Astrocyte (in vitro differentiated cells and primary cell): ENCODE measurements at regions not wholly inside any gene's neighbourhood (a gene's known extent, or its start where the extent isn't known, plus 50 kb on each side); places are given as distances from the start of the nearest gene placed in this dataset.

Source experiments
- DNase-seq: peaks from one replicate; pipeline ENCODE4 v3.0.0-alpha.2; 2010; ENCODE audit warnings: low read depth
- FAIRE-seq: peaks from 2 replicates; lab custom pipeline; 2011; peaks lifted over from hg19 to GRCh38; lab: Jason Lieb, UNC
- H2AFZ ChIP-seq: 2 replicates; pipeline ENCODE4 v1.6.0; 2012; ENCODE audit warnings: low read depth, low read length, inconsistent platforms
- H3K27ac ChIP-seq: 2 replicates; pipeline ENCODE4 v1.5.1; 2011; ENCODE audit warnings: low read depth, low read length, inconsistent platforms
- H3K27me3 ChIP-seq: 2 replicates; pipeline ENCODE4 v1.6.0; 2011; ENCODE audit warnings: low read length, inconsistent platforms; ENCODE audit not compliant: insufficient read depth
- H3K36me3 ChIP-seq: 2 replicates; pipeline ENCODE4 v1.5.1; 2011; ENCODE audit warnings: low read length, inconsistent platforms; ENCODE audit not compliant: insufficient read depth
- H3K4me1 ChIP-seq: 2 replicates; pipeline ENCODE4 v1.5.1; 2011; ENCODE audit warnings: low read length, inconsistent platforms; ENCODE audit not compliant: insufficient read depth
- H3K4me2 ChIP-seq: 2 replicates; pipeline ENCODE4 v1.6.0; 2012; ENCODE audit warnings: low read length, inconsistent platforms
- H3K4me3 ChIP-seq: 2 replicates; pipeline ENCODE4 v1.5.1; 2011; ENCODE audit warnings: low read depth, mild to moderate bottlenecking, low read length, inconsistent platforms; ENCODE audit not compliant: insufficient read depth
- H3K79me2 ChIP-seq: 2 replicates; pipeline ENCODE4 v1.6.0; 2012; ENCODE audit warnings: mild to moderate bottlenecking, low read length, inconsistent platforms; ENCODE audit not compliant: insufficient read depth
- H3K9ac ChIP-seq: 2 replicates; pipeline ENCODE4 v1.6.0; 2012; ENCODE audit warnings: mild to moderate bottlenecking, low read length, inconsistent platforms
- H3K9me3 ChIP-seq: 2 replicates; pipeline ENCODE4 v1.5.1; 2012; ENCODE audit warnings: low read depth, mild to moderate bottlenecking, low read length, inconsistent platforms; ENCODE audit not compliant: insufficient read depth
- H4K20me1 ChIP-seq: 2 replicates; pipeline ENCODE4 v1.6.0; 2012; ENCODE audit warnings: low read length, inconsistent platforms; ENCODE audit not compliant: insufficient read depth
- H3K27ac Mint-ChIP-seq: one replicate; pipeline ENCODE4 v1.8.0; 2021; ENCODE audit warnings: mild to moderate bottlenecking, mixed read lengths; ENCODE audit not compliant: unreplicated experiment
- H3K27me3 Mint-ChIP-seq: one replicate; pipeline ENCODE4 v1.8.0; 2021; ENCODE audit warnings: low read depth, mixed read lengths; ENCODE audit not compliant: unreplicated experiment
- H3K36me3 Mint-ChIP-seq: one replicate; pipeline ENCODE4 v1.8.0; 2021; ENCODE audit warnings: low read depth, mixed read lengths; ENCODE audit not compliant: unreplicated experiment
- H3K4me1 Mint-ChIP-seq: one replicate; pipeline ENCODE4 v1.8.0; 2021; ENCODE audit warnings: low read depth, mixed read lengths; ENCODE audit not compliant: unreplicated experiment
- H3K4me3 Mint-ChIP-seq: one replicate; pipeline ENCODE4 v1.8.0; 2021; ENCODE audit warnings: mild to moderate bottlenecking, moderate library complexity, mixed read lengths; ENCODE audit not compliant: unreplicated experiment
- H3K9me3 Mint-ChIP-seq: one replicate; pipeline ENCODE4 v1.8.0; 2021; ENCODE audit warnings: mild to moderate bottlenecking, mixed read lengths; ENCODE audit not compliant: unreplicated experiment
- CTCF ChIP-seq: IDR thresholded peaks from 2 replicates; pipeline ENCODE4 v1.5.1; 2011; ENCODE audit warnings: low read depth, mild to moderate bottlenecking, inconsistent platforms, low read length, moderate library complexity; ENCODE audit not compliant: insufficient read depth
- EZH2 ChIP-seq: IDR thresholded peaks from 2 replicates; pipeline ENCODE4 v1.6.1; 2012; ENCODE audit warnings: mild to moderate bottlenecking, low read length, inconsistent platforms; ENCODE audit not compliant: insufficient read depth

DNA sequence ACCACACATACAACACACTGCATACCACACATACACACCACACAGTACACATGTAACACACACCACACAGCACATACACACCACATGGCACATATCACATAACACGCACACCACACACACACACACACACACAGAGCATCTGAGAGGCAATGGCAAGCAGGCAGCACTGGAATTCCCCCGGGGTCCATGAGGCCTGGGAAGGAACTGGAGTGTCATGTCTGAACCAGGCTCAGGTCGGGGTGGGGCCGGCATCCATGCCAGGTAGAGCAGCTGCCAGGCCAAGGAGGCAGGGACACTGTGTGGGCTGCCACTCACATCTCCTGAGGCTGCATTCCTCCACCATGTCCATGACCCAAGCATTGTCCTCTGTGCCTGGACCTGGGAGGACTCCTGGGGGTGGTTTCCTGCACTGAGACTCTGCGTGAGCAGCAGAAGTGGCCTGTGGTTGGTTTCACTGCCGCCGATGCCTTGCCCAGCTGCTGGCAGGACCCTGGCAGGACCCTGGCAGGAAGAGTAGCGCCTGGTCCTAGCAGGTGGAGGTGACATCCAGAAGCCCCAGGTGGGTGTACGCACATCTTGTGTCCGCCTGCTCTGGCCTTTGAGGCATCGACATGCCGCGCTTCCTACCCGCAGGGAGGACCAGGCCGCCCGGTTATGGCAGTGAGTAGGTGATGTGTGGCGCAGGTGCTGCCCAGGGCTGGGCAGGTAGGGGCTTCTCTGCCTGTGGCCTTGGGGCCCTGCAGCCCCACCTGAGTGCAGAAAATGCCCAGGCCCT lies 1280.4 kb downstream of the TBC1D22A start:
- Histone ChIP-seq H3K4me3 (no peak overlapping the region), H3K9ac (no peak overlapping the region), H3K27me3 (no peaks in the 10 kb centered on the region), H3K79me2 (no peaks in the 10 kb centered on the region), H3K4me2 (no peak overlapping the region), H2AFZ (no peak overlapping the region), H3K27ac (no peak overlapping the region), H4K20me1 (no peaks in the 10 kb centered on the region), H3K9me3 (peaks cover 7% of the 10 kb centered on the region), H3K4me1 (no peaks in the 10 kb centered on the region), H3K36me3 (no peaks in the 10 kb centered on the region)
- no peak for TF ChIP-seq EZH2
- TF ChIP-seq CTCF, result no peak
- Mint-ChIP-seq H3K9me3 (no peaks in the 10 kb centered on the region), H3K4me1 (no peaks in the 10 kb centered on the region), H3K27ac (no peak overlapping the region), H3K4me3 (no peak overlapping the region), H3K27me3 (peaks cover 28% of the 10 kb centered on the region), H3K36me3 (no peaks in the 10 kb centered on the region)
- DNase-seq (no peak), FAIRE-seq (no peak)

DNA sequence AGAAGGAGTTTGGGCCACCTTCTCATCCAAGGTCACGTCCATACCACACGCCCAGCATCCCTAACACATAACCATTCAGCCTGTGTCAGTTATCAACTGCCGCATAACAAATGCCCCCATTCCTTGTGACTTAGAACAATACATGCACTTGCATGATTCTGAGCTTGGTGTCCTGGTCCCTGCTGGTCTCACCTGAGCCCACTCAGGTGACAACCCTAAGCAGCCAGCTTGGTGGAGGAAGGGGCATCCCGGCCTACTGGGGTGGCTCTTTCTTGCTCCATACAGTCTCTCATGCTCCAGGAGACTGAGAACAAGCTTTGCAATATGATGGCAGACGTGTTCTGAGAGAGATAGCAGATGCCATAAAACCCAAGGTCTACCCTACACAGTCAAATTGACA lies 1276.9 kb downstream of the TBC1D22A start:
- H3K4me2 ChIP-seq, result no peak overlapping the region
- H3K79me2 ChIP-seq, result no peaks in the 10 kb centered on the region
- no peaks in the 10 kb centered on the region for H3K36me3 ChIP-seq
- H3K4me1 Mint-ChIP-seq, result no peaks in the 10 kb centered on the region
- no peak overlapping the region for H3K9ac ChIP-seq
- H3K27me3 Mint-ChIP-seq, result peaks cover 26% of the 10 kb centered on the region
- H3K4me3 Mint-ChIP-seq, result no peak overlapping the region
- peaks cover 7% of the 10 kb centered on the region for H3K9me3 ChIP-seq
- no peaks in the 10 kb centered on the region for H4K20me1 ChIP-seq
- H3K27ac ChIP-seq, result no peak overlapping the region
- no peak overlapping the region for H3K27ac Mint-ChIP-seq
- H3K9me3 Mint-ChIP-seq, result no peaks in the 10 kb centered on the region
- DNase-seq (no peak), FAIRE-seq (no peak)
- H3K27me3 ChIP-seq, result no peaks in the 10 kb centered on the region
- TF ChIP-seq EZH2 (no peak), CTCF (no peak)
- H2AFZ ChIP-seq, result no peak overlapping the region
- H3K36me3 Mint-ChIP-seq, result no peaks in the 10 kb centered on the region
- H3K4me3 ChIP-seq, result no peak overlapping the region
- no peaks in the 10 kb centered on the region for H3K4me1 ChIP-seq

DNA sequence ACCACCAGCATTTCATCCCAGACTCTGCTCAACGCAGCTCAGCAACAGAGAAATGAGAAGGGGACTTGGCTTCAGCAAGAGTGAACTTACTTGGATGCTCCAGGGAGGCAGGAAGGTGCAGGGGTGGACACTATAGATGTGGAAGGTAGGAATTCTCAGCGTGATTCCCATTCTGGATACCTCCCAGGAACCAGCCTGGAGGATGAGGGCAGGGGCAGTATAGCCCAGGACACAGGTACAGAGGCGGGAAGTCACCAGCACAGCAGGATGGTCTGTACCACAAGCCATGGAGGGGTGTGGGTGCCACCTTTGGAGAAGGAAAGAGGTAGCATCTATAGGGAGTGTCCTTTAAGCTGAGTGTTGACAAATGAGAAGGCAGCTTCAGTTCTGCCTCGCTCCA lies 1275.2 kb downstream of the TBC1D22A start:
- Histone ChIP-seq H3K4me2 (no peak overlapping the region), H3K9me3 (peaks cover 4% of the 10 kb centered on the region), H3K4me1 (no peaks in the 10 kb centered on the region), H3K27me3 (no peaks in the 10 kb centered on the region), H3K27ac (no peak overlapping the region), H3K9ac (no peak overlapping the region), H2AFZ (no peak overlapping the region), H3K79me2 (no peaks in the 10 kb centered on the region), H4K20me1 (no peaks in the 10 kb centered on the region), H3K36me3 (no peaks in the 10 kb centered on the region), H3K4me3 (no peak overlapping the region)
- H3K4me3 Mint-ChIP-seq, result no peak overlapping the region
- no peak for DNase-seq
- no peak for FAIRE-seq
- no peak for TF ChIP-seq CTCF
- TF ChIP-seq EZH2, result no peak
- no peaks in the 10 kb centered on the region for H3K4me1 Mint-ChIP-seq
- H3K27ac Mint-ChIP-seq, result no peak overlapping the region
- H3K36me3 Mint-ChIP-seq, result no peaks in the 10 kb centered on the region
- H3K9me3 Mint-ChIP-seq, result no peaks in the 10 kb centered on the region
- H3K27me3 Mint-ChIP-seq, result peaks cover 23% of the 10 kb centered on the region
